ENCODE measurements at regions not wholly inside any gene's neighbourhood (a gene's known extent, or its start where the extent isn't known, plus 50 kb on each side); places are given as distances from the start of the nearest gene placed in this dataset.

GRCh38 chr3:103002425-103003176 is 567.8 kb downstream of the ZPLD1 start:
- TF ChIP-seq CTCF (IDR thresholded peaks at IDR 0.05), result no peak
- Mint-ChIP-seq H3K4me3 (ENCODE audit: unreplicated experiment) (no peak overlapping the region), H3K27me3 (ENCODE audit: unreplicated experiment) (no peaks in the 10 kb centered on the region), H3K36me3 (ENCODE audit: unreplicated experiment) (no peaks in the 10 kb centered on the region), H3K9me3 (ENCODE audit: unreplicated experiment) (peaks cover 4% of the 10 kb centered on the region), H3K4me1 (ENCODE audit: unreplicated experiment) (no peaks in the 10 kb centered on the region), H3K27ac (ENCODE audit: unreplicated experiment) (no peak overlapping the region)
- no peak for DNase-seq (ENCODE audit: extremely low spot score, unreplicated experiment)

- Mint-ChIP-seq H3K4me3 (ENCODE audit: unreplicated experiment) (no peak overlapping the region), H3K9me3 (ENCODE audit: unreplicated experiment) (peaks cover 3% of the 10 kb centered on the region), H3K36me3 (ENCODE audit: unreplicated experiment) (no peaks in the 10 kb centered on the region), H3K27ac (ENCODE audit: unreplicated experiment) (no peak overlapping the region), H3K4me1 (ENCODE audit: unreplicated experiment) (no peaks in the 10 kb centered on the region), H3K27me3 (ENCODE audit: unreplicated experiment) (no peaks in the 10 kb centered on the region)
- DNase-seq (ENCODE audit: extremely low spot score, unreplicated experiment), result no peak
- TF ChIP-seq CTCF (IDR thresholded peaks at IDR 0.05), result no peak
These were observed 571.8 kb downstream of the ZPLD1 start for GRCh38 chr3:103006526-103007183.

DNA sequence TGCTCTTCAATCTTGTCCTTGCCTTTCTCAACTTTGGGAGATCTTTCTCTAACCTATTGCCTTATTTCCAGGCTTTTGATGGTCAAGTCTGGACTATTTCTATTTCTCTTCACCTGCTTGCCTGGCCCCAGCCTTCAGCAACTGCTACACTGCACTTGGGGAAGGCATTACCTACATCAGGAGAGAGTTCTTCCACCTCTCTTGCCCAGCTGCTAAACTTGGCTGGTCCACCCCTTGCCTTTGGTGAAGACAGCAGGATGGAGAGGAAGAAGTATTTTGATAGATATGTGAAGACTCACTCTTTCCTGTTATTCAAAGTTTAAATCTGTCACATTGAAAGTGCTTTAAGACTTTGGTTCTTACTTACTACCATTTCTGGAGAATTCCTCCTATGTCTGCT is 574.8 kb downstream of the ZPLD1 start:
- Mint-ChIP-seq H3K4me3 (ENCODE audit: unreplicated experiment) (no peak overlapping the region), H3K4me1 (ENCODE audit: unreplicated experiment) (no peaks in the 10 kb centered on the region), H3K27ac (ENCODE audit: unreplicated experiment) (no peak overlapping the region), H3K9me3 (ENCODE audit: unreplicated experiment) (peaks cover 3% of the 10 kb centered on the region), H3K27me3 (ENCODE audit: unreplicated experiment) (peaks cover 2% of the 10 kb centered on the region), H3K36me3 (ENCODE audit: unreplicated experiment) (no peaks in the 10 kb centered on the region)
- no peak for DNase-seq (ENCODE audit: extremely low spot score, unreplicated experiment)
- TF ChIP-seq CTCF (IDR thresholded peaks at IDR 0.05), result no peak

DNA sequence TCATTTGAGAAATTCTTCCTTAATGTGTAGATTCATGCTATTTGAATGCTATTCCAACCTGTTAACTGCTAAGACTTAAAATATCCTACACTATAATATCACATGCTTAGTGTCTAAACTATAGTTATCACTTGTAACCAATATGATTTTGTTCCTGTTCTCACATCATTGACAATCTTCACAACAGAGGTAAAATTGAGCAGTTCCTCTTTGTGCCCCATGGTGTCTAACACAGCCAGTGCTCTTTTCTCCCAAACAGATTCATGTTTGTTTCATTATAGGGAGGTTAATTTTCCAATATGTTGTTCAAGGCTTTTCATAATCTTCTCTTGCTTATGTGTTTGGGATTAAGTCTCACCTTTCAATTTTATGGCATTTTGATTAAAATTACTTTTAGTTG is 591.1 kb downstream of the ZPLD1 start:
- no peak for TF ChIP-seq CTCF (IDR thresholded peaks at IDR 0.05)
- Mint-ChIP-seq H3K9me3 (ENCODE audit: unreplicated experiment) (no peaks in the 10 kb centered on the region), H3K36me3 (ENCODE audit: unreplicated experiment) (no peaks in the 10 kb centered on the region), H3K4me1 (ENCODE audit: unreplicated experiment) (no peaks in the 10 kb centered on the region), H3K27ac (ENCODE audit: unreplicated experiment) (no peak overlapping the region), H3K4me3 (ENCODE audit: unreplicated experiment) (no peak overlapping the region), H3K27me3 (ENCODE audit: unreplicated experiment) (no peaks in the 10 kb centered on the region)
- no peak for DNase-seq (ENCODE audit: extremely low spot score, unreplicated experiment)

GRCh38 chr3:103033841-103034240 is 599.0 kb downstream of the ZPLD1 start:
- Mint-ChIP-seq H3K27ac (ENCODE audit: unreplicated experiment) (no peak overlapping the region), H3K36me3 (ENCODE audit: unreplicated experiment) (no peaks in the 10 kb centered on the region)

More at GRCh38 chr3:103033841-103034240, 599.0 kb downstream of the ZPLD1 start:
- H3K9me3 Mint-ChIP-seq (ENCODE audit: unreplicated experiment), result no peaks in the 10 kb centered on the region
- H3K4me3 Mint-ChIP-seq (ENCODE audit: unreplicated experiment), result no peak overlapping the region
- peaks cover 2% of the 10 kb centered on the region for H3K27me3 Mint-ChIP-seq (ENCODE audit: unreplicated experiment)
- no peaks in the 10 kb centered on the region for H3K4me1 Mint-ChIP-seq (ENCODE audit: unreplicated experiment)
- TF ChIP-seq CTCF (IDR thresholded peaks at IDR 0.05), result no peak
- DNase-seq (ENCODE audit: extremely low spot score, unreplicated experiment), result no peak
